ENCODE measurements at regions not wholly inside any gene's neighbourhood (a gene's known extent, or its start where the extent isn't known, plus 50 kb on each side); places are given as distances from the start of the nearest gene placed in this dataset.
"Not testable (repeated sequence)": the region's sequence is repeated elsewhere in the genome, so short reads cannot be mapped to it uniquely, and the experiment has no call there.

DNA sequence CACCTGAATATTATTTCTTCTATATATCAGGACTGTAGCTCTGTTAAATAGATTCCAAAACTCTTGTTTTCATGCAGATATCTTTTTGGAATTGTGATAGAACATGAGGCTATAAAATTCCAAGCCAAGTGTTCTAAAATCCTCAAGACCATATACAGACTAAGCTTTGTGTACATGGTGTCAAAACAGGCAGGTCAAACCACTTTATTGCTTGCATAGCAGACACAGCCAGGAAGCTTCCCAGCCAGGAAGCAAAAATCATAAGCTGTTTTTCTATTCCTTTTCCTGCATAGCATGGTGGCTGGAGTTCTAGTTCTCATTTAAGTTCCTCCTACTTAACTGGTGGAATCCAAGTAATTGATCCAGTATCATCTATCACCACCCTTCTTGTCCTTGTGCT, 353.3 kb downstream of the PAX1 start:
- no peak for DNase-seq

DNA sequence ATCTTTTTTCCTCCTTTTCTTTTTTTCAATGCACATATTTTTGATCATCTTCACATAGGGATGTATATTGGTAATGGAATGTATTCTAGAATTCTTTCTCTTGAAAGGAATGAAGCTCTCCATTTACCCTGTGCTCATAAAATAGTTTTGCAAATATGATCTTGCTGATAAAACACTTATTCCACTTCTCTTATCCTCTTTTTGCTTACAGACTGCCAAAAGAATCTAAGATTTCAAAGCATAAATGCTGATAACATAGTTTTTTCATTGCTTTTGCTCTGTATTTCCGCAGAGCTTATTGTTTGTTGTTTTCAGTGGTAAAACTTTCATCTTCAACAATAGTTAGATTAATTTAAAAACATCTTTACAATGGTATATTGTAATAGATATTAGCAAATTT, 350.5 kb downstream of the PAX1 start:
- DNase-seq: no peak

DNA sequence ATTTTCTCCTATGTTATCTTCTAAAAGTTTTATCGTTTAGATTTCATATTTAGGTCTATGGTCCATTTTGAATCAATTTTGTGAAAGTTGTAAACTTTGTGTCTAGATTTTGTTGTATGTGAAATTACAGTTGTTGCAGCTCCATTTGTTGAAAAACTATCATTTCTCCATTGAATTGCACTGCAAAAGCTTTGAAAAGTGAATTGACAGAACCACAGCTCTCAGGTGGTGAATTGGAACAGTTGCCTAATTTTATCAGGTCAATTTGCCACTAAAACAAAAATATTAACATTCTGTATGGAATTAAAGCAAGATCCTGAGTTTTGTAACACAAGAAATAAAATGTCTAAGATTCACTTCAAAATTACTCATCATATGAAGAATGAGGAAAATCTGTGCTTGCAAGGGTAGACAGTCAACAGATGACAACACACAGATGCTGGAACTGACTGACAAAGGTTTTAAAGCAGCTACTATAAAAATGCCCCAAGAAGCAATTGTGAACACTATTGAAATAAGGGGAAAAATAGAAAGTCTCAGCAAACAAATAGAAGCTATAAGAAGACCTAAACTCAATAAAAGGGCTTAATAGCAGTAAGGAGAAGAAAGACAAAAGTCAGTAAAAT, 346.7 kb downstream of the PAX1 start:
- DNase-seq: no peak

DNA sequence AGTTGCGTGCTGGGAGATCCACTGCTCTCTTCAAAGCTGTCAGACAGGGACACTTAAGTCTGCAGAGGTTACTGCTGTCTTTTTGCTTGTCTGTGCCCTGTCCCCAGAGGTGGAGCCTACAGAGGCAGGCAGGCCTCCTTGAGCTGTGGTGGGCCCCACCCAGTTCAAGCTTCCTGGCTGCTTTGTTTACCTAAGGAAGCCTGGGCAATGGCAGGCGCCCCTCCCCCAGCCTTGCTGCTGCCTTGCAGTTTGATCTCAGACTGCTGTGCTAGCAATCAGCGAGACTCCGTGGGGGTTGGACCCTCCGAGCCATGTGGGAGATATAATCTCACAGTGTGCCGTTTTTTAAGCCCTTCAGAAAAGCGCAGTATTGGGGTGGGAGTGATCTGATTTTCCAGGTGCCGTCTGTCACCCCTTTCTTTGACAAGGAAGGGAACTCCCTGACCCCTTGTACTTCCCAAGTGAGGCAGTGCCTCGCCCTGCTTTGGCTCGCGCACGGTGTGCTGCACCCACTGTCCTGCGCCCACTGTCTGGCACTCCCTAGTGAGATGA, 340.6 kb downstream of the PAX1 start:
- DNase-seq: not testable (repeated sequence)

DNA sequence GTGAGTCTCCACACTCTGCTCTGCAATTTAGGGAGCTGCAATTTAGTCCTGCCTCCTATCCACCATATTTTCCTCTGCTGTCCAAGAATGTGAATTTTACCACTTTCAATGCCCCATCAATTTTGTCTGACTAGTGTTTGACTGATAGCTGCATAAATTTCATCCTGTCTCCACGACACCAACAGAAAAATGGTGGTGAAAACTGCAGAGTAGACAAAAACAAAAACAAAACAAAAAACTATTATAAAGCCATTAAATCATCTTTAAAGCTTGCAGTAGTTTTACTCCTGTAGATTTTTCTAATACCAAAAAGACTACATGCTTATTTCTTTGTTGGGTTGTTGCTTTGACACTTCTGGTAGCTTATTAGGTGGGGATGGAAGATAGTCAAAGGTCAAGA, 322.0 kb downstream of the PAX1 start:
- DNase-seq: no peak

DNA sequence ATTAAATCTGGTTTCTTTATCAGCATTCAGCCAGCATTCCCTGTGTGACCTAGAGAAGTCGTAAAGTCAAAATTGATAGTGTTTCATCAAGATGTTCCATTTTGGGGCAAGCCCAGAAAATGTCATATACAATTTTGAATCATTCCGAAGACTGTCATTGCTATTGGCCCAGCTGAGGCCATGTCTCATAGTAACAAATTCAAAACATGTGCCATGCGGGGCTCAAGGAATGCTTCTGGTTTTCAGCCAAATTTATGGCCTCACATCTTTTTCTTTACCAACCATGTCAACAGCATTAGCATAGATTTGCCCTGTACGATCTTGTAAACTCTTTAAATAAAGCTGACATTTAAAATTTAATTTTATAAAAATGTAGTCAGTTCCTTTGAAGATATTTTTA, 314.7 kb downstream of the PAX1 start:
- no peak for DNase-seq

DNA sequence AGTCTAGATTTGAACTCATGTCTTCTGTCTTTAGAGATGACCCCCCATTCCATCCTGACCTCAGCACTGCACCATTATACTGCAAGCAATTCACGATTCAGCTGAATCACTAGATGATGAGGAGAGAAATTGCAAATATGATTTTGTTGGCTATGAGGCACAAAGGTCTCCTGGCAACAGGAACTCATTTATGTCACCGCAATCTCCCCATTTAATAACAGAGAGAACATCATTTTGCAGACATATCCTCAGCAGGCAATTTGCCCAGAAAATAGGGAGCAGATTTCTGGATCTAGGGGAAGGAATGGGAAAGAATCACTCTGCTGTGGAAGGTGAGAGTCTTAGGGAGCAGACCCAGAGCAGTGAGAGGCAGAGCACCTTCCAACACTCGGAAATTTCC, 303.0 kb downstream of the PAX1 start:
- DNase-seq: no peak

DNA sequence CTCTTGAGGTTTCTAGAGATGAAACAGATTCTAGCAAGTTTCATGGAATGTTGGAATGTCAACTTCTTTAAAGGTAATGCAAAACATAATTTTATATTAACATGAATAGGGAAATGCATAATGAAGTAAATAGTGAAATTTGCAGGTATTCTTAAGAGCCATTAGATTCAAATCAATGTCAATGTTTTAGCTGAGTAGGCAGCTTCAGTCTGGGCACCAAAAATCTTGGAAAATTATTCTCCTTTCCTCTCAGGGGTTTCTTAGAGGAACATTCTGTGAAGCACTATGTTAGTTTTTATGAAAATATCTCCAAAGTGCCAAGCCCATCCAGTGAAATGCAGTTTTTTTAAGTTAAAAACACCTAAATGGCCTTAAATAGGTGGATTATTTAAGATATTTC, 300.8 kb downstream of the PAX1 start:
- DNase-seq: no peak

DNA sequence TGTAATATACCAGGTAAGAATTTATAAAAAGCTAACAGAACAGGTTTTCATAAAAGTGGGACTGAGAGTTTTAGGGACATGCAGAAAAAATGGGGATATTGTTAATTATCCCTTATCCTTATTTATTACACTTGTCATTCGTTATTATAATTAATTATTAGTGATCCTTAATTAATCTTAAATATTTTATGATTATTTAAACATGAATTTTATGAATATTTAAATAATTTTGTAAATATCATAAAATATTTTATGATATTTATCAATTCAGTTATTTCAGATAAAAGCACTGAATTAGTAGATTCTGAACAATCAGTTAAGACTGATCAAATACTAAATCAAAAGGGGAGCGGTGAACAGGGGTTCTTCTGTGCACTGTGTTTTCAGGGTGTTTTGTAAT, 300.1 kb downstream of the PAX1 start:
- no peak for DNase-seq

DNA sequence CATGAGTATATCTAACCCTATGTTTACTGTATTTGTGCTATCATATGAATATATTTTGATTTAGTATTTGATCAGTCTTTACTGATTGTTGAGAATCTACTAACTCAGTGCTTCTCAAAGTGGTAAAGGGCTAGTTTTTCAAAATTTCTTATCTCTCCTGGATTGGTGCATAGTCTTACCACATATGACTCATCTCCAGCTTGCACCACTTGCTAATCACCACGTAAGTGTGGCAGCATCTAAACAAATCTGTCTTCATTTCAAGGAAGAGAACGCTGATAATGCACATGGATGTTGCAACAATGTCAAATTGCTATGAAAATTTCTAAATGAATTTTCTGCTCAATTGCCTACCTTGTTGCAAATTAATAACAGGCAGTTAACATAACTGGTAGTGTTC, 299.5 kb downstream of the PAX1 start:
- no peak for DNase-seq

DNA sequence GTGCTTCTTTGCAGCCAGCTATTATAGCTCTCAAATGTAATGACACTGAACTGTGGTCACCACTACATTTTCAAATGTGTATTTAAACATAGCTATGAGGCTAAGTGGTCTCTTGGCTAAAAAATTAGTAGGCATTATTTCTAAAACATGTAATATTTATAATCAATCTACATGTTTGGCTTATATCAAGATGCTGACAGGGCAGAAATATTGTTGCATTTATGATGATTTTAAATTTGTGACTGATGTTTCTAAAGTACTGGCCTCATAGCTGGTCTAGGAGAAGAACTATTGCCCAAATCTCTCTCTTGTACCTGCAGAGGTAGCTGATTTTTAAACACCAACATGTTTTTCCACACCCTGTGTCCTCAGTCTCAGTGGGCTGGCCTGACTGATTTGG, 298.2 kb downstream of the PAX1 start:
- no peak for DNase-seq

DNA sequence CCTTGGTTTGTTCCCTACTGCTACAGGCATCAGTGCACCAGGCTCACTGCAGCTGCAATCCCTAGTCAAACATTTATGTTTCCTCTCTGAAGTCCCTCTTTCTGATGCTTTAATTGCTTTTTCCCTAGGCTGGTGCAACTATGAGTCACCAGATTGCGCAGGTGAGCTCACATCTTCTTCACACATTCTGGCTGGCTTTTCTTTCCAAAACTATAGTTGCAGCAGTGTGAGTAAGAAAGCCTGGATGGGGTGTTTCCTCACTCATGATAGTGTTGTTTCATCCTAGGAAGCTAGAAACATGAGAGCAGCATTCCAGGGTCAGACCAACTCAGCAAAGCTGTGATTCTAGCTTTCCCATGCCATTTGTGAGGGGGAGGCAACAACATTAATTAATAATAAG, 296.4 kb downstream of the PAX1 start:
- DNase-seq: no peak

DNA sequence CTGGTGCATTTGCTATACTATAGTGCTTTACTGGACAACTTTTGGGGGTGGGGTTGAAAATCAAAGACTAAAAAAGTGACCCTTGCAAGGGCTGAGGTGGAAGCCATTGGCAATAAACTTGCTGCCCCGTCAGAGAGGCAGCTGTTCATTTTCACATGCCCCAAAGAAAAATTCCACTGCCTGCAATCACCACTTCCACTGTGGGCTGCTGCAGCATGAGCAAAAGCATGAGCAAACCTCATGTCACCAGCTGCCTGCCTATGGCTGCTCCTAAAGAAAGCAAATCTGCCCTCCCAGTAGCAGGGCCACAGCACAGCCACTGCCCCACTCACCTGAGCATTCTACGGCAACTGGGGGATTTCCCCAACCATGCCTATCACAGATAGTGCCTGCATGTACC, 290.0 kb downstream of the PAX1 start:
- no peak for DNase-seq

DNA sequence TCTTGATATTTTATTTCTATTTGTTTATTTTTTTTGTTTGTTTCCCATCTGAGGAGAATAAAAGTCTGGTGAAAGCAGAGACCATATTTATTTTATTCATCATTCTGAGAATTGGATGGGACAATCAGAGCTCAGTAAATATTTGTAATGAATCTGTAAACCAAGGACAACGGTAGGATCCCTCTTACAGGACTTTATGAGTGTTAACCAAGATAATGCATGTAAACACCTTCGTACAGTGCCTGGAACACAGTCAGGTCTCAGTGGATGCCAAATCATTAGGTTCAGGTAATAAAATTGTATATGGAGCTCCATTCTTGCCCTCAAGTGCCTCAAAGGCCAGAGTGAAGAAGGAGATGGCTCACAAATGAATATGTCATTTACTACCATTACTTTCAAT, 288.7 kb downstream of the PAX1 start:
- no peak for DNase-seq

DNA sequence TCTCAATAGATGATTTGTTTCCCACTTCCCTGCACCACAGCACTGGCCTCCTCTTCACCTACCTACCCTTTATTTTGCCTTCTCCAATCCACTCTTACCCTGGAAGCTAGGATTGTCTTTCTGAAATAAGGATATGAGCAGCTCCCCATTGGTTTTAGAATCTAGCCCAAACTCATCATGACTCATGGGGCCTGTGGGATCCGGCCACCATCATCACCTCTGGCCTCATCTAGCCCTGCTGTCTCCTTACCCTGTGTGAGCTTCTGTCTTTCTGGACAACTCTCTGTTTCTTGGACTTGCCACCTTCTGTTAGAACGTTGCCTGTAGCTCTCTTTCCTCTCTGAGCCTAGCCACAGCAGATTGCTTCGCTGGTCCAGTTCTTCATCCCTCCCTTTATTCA, 277.1 kb downstream of the PAX1 start:
- no peak for DNase-seq

DNA sequence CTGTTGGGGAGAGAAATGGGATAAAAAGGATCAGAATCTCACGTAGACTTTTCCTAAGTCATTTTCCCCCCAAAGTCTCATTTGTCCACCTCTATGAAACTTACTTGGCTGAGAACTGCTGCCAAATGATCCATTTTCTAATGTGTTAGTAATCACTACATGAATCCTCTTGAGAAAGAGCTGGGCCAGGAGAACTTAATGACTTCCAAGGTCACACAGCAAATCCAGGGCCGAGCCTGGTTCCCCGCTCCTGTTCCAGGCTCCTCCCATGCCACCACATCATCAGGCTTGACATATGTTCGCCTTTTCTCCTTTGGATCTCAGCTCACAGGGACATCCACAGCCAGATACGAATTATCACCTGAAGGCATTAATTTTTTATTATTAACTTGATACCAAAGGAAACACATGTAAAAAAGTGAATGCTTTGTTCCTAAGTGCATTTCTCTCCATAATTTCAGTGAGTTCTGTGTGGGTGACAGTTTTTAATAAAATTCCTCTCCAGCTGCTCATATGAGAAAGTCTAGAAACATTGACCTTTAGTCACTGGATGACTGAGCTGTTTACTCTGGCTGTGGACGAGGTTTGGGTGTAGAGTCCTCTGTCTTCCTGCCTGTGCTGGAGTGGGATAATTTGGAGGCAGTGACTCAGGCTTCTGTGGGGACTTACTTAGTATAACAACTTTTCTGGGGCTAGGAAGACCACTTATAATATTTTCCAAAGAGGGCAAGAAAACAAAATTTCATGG, 276.3 kb downstream of the PAX1 start:
- no peak for DNase-seq

DNA sequence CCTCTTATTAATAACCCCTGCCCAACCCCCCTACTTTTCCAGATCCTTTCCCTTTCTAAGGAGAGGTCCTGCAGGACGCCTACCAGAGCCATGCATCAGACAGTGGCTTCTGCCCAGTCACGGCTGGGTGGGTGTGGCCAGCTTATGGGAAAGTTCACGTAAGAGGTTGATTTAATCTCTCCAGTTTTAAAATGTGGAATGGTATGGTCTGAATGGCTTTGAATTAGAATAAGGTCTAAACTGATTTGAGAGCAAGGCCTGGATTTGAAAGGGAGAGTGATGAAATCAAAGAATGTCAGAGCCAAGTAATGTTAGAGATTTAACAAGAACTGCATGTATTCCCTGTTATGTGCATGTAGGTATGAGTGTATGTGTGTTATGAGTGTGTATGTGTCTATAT, 275.7 kb downstream of the PAX1 start:
- DNase-seq: no peak

DNA sequence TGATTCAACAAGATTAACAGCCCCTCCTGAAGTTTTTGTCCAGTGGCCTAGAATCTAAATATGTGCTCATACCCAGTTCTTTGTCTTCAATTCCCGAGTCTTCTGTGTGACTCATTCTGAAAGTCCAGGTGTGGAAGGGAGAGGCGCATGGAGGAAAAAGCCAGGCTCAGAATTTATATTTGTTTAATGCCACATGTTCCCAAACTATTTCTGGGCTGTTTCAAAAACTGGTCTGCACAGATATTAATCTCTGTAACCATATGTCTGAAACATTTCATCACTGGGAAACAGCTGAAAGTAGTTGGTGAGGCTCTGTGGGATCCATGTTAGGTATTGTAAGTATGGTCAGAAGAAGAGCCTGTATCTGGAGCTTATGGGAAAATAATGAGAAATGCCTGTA, 266.0 kb downstream of the PAX1 start:
- DNase-seq: no peak

DNA sequence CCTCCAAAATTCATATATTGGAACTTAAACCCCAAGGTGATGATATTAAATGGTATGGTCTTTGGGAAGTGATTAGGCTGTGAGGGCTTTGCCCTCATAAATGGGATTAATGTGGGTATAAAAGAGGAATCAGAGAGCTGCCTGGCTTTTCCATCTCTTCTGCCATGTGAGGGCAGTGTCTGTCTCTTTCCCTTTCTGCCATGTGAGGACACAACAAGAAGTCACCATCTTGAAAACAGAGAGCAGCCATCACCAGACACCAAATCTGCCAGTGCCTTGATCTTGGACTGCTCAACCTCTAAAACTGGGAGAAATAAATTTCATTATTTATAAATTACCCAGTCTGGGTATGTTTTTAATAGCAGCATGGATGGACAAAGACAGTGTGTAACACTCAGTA, 263.0 kb downstream of the PAX1 start:
- no peak for DNase-seq

DNA sequence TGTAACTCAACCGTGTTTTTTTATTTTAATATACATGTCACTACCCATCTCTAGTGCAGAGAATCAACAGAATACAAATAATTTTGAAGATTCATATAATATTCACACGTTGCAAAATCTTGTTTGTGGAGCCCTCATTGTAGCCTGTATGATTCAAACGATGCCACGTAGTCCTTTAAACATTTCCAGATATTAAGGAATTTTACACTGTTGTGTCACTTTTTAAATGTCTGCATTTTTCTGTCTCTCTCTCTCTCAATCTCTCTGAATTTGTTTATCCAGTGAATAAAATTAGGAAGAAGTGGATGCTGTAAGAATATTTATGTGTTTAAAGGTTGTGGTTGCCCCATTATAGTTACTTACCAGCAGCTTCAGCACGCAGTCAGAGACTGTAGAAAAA, 262.0 kb downstream of the PAX1 start:
- no peak for DNase-seq

DNA sequence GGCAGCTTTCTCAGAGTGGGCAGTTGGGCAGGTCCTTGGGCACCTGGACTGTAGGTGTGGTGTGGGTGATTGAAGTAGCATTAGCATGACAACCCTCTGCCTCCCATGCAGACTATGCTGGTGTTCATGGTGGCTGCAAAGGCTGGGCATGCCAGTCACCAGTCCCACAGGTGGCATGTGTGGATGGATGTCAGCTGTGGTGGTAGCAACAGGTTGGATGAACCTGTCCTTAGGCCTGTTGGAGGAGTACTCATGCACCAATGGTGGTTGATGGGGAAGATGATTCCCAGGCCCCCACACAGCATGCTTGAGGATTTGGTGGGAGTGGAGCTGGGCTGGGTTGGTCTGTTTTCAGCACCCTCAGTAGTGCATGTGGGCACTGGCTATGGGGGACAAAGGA, 251.1 kb downstream of the PAX1 start:
- no peak for DNase-seq

DNA sequence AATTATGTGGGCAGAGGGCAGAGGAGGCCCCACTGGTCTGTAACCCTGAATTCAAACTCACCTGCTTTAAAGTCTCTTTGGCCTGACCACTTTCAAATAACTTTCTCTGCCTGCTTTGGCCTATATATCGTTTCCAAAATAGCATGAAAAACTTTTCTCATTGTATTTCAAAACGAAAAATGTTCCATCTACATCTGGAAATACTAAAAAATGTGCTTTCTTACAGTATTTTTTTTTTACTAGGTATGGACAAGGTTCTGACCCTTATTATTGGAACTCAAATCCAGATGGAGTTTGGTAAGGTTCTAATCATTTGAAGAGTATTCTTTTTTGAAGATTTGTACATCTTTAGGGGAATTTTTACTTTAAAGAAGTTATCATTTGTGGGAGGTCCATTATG, 241.9 kb downstream of the PAX1 start:
- no peak for DNase-seq

DNA sequence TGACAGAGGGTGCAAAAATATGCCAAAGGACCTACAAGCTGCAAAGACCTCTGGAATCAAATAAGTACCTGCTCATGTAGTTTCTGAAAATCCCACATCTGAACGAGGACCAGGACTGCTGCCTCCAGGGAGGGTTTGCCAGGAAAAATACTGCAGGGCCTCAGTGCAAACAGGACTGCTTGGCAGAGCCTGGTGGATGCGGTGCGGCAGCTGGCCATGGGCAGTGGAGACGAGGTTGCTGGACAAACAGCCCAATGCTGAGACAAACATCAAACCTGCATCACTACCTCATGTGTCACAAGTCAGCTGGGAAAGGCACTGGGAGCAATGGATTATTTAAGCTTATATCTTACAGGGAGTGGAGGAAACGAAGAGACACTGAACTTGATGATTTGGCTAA, 238.8 kb downstream of the PAX1 start:
- no peak for DNase-seq

DNA sequence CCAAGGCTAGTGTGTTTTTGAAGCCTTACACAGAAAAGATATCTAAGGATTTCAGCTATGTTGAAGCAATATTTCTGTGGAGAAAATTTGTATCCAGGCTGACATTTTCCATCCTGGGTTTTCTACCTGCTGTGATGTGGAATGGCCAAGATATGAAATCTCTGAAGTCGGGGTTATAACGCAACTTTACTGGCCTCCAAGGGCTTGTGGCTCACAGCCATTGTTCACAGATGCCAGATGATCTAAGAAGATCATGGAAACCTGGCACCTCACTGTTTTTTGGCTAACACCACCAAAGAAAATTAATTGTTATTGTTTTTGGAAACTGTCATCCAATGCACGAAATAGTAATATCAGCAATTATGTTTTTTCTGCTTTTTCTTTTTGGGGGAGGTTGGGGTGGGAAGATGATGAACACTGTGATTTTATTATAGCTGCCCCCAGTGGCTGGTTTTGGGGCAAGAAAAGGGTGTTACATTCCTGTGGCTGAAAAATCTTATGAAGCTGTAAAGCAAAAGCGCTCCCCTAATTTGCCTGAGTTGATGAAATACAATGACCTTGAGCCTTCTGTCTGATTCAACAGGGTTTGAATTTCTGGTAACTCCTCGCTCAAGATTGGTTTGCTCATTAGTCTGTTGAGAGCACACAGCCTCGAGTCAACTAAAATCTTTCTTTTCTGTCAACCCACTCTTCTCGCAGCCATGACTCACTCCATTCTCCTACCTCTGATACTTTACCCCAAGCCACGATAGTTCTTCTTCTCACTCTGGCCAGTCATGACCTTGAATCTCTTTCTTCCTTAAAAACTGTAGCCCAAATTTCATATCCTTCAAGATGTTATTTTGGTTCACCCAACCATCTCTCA, 236.7 kb downstream of the PAX1 start:
- no peak for DNase-seq

Measured in retina (tissue), 1 donor.